ENCODE measurements at regions not wholly inside any gene's neighbourhood (a gene's known extent, or its start where the extent isn't known, plus 50 kb on each side); places are given as distances from the start of the nearest gene placed in this dataset.

DNA sequence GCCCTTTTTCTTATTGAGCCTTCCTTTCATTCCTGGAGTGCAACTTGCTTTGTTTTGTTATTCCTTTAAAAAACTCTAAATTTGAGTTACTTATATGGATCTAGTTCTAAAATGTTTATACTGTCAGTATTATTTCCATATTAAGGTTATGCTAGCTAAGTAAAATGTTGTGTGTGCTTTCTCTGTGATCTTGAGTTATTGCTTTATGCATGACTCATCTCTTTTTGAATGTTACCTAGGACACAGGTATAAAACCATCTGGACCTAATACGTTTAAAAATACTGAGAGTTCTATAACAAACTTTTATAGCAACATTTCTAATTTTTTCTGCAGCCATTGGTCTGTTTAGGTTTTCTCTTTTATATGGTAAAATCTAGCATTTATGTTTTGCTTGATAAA is 132.8 kb upstream of the LGR5 start:
- Histone ChIP-seq H3K18ac (ENCODE audit: insufficient read length, low read depth, low read length) (no peak overlapping the region), H2BK20ac (ENCODE audit: low read depth, low read length, poor library complexity, severe bottlenecking) (no peak overlapping the region), H3K9me3 (ENCODE audit: control insufficient read depth, low read depth, low read length) (no peaks in the 10 kb centered on the region), H3K23ac (ENCODE audit: insufficient read length, low read depth, low read length) (no peak overlapping the region), H4K5ac (ENCODE audit: insufficient read length, low read depth, low read length) (no peak overlapping the region), H3K23me2 (ENCODE audit: insufficient read length, low read depth, low read length, poor library complexity, severe bottlenecking) (no peaks in the 10 kb centered on the region), H4K8ac (replicated peaks; ENCODE audit: insufficient read length, low read depth, low read length) (no peak overlapping the region), H2BK5ac (ENCODE audit: insufficient read length, low read length) (no peak overlapping the region), H2AFZ (ENCODE audit: low read length) (no peak overlapping the region), H3K4me2 (ENCODE audit: insufficient read depth, insufficient read length, low read length) (no peak overlapping the region), H3K27ac (ENCODE audit: insufficient read length, low read depth, low read length) (no peak overlapping the region), H3K4ac (ENCODE audit: low read depth, low read length) (no peak overlapping the region), H3K4me1 (ENCODE audit: insufficient read depth, low read length) (no peaks in the 10 kb centered on the region), H4K20me1 (ENCODE audit: control insufficient read depth, insufficient read depth, insufficient read length) (no peaks in the 10 kb centered on the region), H3T11ph (ENCODE audit: low read length) (no peak overlapping the region), H4K91ac (ENCODE audit: insufficient read length, low read depth, low read length) (no peak overlapping the region), H3K27me3 (ENCODE audit: insufficient read depth, low read length) (no peaks in the 10 kb centered on the region), H2BK12ac (ENCODE audit: insufficient read length, low read depth, low read length) (no peak overlapping the region), H3K79me2 (ENCODE audit: insufficient read depth, low read length) (no peaks in the 10 kb centered on the region), H2AK5ac (ENCODE audit: insufficient read length, low read length) (no peak overlapping the region), H2BK15ac (ENCODE audit: low read depth, low read length) (no peak overlapping the region), H2BK120ac (ENCODE audit: low read depth, low read length, poor library complexity, severe bottlenecking) (no peak overlapping the region), H3K79me1 (ENCODE audit: insufficient read depth, low read depth, low read length, poor library complexity, severe bottlenecking) (no peaks in the 10 kb centered on the region), H3K14ac (ENCODE audit: insufficient read depth, low read length) (no peak overlapping the region), H3K9ac (ENCODE audit: extremely low read depth, insufficient read length, low read length) (no peak overlapping the region), H3K56ac (ENCODE audit: insufficient read length, low read depth, low read length) (no peak overlapping the region)
- Mint-ChIP-seq H3K4me1 (no peaks in the 10 kb centered on the region), H3K9me3 (peaks cover 0 to 3% of the 10 kb centered on the region in 2 experiments; a peak in 2 of 5 replicates), H3K4me3 (no peak overlapping the region), H3K27ac (no peak overlapping the region), H3K27me3 (ENCODE audit: low read depth) (no peaks in the 10 kb centered on the region), H3K36me3 (ENCODE audit: insufficient read depth in 1 of 3, low read depth in 3 of 3) (no peaks in the 10 kb centered on the region)
- TF ChIP-seq, protein P1, sequence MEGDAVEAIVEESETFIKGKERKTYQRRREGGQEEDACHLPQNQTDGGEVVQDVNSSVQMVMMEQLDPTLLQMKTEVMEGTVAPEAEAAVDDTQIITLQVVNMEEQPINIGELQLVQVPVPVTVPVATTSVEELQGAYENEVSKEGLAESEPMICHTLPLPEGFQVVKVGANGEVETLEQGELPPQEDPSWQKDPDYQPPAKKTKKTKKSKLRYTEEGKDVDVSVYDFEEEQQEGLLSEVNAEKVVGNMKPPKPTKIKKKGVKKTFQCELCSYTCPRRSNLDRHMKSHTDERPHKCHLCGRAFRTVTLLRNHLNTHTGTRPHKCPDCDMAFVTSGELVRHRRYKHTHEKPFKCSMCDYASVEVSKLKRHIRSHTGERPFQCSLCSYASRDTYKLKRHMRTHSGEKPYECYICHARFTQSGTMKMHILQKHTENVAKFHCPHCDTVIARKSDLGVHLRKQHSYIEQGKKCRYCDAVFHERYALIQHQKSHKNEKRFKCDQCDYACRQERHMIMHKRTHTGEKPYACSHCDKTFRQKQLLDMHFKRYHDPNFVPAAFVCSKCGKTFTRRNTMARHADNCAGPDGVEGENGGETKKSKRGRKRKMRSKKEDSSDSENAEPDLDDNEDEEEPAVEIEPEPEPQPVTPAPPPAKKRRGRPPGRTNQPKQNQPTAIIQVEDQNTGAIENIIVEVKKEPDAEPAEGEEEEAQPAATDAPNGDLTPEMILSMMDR (conservative IDR thresholded peaks at IDR 0.05), result no peak
- no peak for DNase-seq
- WGBS (ENCODE audit: extremely low coverage, insufficient read length, low lambda C conversion rate), result no CpG with 5 or more reads among the region's 1 CpG
